NCI-H524 treated with DMSO at 0.1 percent for 48 hours (cell line): ENCODE measurements at regions not wholly inside any gene's neighbourhood (a gene's known extent, or its start where the extent isn't known, plus 50 kb on each side); places are given as distances from the start of the nearest gene placed in this dataset.

Experiments
- DNase-seq: peaks from one replicate; lab custom pipeline; 2025; lab: John Stamatoyannopoulos, UW

GRCh38 chr2:118665784-118666529, 181.5 kb downstream of the EN1 start:
- DNase-seq, result no peak

DNA sequence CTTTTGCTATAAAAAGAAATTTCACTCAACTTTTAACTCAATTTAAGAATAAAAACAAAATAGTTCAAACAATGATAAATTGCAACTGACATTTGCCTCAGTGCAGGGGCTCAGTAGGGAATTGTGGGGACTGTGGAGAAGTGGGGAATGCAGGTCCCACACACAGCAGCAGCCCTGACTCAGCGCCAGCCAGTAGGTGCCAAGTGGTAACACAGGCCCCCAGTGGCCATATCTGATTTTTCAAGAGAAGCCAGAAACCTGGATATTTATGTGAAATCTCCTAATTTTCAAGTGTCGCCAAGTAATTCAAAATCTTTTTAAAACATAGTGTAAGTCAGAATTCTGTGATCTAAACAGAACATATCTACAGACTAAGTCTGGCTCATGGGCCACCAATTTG, 186.3 kb downstream of the EN1 start:
- DNase-seq, result no peak

DNA sequence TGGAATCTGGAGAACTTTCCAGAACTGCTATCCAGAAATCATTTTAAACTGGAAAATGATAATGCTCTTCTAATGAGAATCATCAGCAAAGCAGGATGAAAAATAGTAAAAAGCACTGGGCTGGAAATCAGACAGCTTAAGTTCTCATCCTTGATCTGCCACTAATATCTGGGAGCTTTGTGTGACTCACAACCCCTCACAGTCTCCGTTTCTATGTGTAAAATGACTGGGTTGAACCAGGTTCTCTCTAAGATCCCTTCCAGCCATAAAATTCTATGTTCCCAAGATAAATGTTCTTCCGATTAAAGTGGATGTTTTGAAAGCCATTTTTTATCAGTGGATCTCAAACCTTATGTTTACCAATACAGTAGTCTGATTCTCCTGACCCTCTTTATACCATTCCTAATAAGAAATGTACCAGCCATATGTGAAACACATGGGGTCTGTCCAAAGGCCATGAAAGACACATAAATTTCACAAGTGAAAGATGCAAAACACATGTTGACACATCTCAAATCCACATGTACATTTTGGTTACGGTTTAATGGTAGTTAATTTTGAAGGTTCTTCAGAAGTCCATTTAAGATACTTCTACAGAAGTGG, 188.8 kb downstream of the EN1 start:
- DNase-seq, result no peak

DNA sequence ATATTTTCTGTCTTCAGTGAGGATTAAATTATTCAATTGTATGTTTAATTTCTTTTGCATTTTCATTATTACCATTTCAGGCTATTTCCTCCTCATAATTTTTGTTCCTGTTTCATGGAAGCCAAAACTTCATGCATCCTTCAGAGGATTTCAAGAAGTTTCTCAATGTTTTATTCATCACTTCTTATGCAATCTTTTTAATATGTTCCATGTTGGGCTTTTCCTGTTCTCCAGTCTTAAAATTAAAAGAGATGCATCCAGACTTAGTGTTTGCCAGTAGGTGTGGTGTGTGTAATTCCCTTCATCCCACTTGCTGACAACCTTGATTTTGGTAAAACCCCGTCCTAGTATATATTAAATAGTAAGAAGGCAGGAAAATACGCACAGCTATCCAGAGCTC, 190.0 kb downstream of the EN1 start:
- DNase-seq, result no peak

- no peak for DNase-seq
Observed at GRCh38 chr2:118654945-118655344, 192.5 kb downstream of the EN1 start.

- no peak for DNase-seq
Observed at GRCh38 chr2:118650327-118650726, 197.1 kb downstream of the EN1 start.

DNA sequence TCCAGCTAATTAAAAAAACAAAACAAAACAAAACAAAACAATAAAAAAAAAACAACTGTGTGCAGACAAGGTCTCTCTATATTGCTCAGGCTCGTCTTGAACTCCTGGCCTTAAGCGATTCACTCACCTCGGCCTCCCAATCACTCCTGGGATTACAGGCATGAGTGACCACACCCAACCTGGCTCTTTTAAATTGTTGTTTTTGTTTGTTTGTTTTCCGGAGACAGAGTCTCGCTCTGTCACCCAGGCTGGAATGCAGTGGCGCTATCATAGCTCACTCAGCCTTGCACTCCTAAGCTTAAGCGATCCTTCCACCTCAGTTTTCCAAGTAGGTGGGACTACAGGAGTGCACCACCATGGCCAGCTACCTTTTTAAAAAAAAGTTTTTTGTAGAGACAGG, 201.6 kb downstream of the EN1 start:
- no peak for DNase-seq

GRCh38 chr2:118644190-118644589, 203.3 kb downstream of the EN1 start:
- DNase-seq, result no peak

GRCh38 chr2:118643294-118643693, 204.2 kb downstream of the EN1 start:
- no peak for DNase-seq

DNA sequence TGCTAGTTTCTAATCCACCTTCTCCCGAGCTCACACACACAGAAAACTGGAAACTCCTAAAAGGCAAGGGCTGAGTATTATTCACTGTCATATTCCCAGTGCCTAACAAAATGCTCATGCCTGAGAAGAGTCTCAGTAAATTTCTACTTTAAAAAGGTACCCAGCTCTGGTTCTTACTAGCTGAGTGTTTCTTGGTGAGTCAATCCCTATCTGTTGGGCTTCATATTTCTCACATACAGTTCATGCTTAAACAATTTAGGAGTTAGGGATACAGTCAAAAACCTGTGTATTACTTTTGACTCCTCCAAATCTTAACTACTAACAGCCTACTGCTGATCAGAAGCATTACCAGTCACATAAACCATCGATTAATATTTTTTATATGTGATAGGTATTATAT, 204.9 kb downstream of the EN1 start:
- no peak for DNase-seq

DNA sequence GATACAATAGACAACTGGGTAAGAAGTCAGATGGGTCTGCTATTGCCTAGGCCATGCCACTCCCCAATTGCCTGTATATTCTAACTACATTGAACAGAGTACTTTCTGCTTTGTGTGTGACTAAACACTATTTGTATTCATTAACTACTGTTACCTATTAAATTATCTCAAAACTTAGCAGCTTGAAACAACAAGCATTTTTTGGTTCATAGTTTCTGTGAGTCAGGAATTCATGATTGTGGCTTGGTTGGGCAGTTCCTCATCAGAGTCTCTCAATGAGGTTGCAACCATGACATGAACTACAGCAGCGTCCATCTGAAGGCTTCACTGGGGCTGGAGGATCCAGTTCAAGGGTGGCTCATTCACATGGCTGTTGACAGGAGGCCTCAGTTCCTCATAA, 205.7 kb downstream of the EN1 start:
- no peak for DNase-seq

DNA sequence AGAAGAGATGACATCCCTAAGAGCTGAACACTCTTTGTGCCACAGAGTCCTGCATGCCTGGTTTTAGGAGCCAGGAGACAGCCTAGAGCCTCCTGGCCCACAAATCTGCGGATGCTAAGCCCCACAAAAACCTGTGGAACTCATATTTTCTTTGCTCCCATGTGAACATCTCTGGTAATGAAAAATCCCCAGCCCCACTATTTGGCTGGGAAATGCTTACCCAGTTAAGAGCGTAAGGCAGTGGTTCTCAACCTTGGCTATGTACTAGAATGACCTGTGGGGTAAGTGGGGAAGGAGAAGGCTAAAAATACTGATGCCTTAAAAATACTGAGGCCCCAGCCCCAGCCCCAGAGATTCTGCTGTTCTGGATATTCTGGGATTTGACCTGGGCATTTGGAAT, 208.1 kb downstream of the EN1 start:
- no peak for DNase-seq

GRCh38 chr2:118638453-118638852, 209.0 kb downstream of the EN1 start:
- DNase-seq, result no peak

- DNase-seq, result no peak
Observed at GRCh38 chr2:118635891-118636290, 211.6 kb downstream of the EN1 start.

- DNase-seq, result peak; percentile 69
Observed at GRCh38 chr2:118634876-118635275, 212.6 kb downstream of the EN1 start.

- DNase-seq, result no peak
Observed at GRCh38 chr2:118633371-118634018, 214.0 kb downstream of the EN1 start.

DNA sequence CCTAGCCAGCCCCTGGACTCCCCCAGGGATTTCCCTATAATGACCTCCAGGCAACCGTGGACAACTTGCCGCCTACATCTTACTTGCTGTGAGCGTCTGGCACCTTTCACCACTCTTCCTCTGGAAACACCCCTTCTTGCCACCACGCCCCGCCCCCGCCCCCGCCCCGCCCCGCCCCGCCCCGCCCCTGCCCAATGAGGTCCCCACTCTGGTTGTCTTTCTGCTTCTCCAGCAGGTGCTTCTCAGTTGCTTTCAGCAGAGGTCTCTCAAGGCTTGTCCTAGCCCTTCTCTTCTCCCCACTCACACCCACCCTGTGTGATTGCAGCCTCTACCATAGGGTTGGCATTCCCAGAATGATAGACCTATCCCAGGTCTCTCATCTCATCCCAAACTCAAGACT, 214.5 kb downstream of the EN1 start:
- no peak for DNase-seq

DNA sequence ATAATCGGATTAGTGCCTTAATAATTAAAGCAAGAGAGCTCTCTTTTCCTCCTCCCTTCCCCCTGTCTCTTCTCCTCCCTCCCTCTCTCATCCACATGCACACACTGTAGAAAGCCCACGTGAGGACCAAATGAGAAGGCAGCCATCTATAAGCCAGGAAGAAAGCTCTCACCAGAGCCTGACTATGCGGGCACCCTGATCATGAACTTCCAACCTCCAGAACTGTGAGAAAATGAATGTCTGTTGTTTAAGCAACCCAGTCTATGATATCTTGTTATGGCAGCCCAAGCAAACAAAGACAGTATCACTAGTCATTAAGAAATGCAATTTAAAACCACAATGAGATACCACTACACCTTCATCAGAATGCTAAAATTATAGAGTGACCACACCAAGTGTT, 220.3 kb downstream of the EN1 start:
- DNase-seq, result peak; percentile 79

GRCh38 chr2:118622913-118623312, 224.5 kb downstream of the EN1 start:
- DNase-seq, result no peak

- DNase-seq, result no peak
Observed at GRCh38 chr2:118622108-118622507, 225.3 kb downstream of the EN1 start.

DNA sequence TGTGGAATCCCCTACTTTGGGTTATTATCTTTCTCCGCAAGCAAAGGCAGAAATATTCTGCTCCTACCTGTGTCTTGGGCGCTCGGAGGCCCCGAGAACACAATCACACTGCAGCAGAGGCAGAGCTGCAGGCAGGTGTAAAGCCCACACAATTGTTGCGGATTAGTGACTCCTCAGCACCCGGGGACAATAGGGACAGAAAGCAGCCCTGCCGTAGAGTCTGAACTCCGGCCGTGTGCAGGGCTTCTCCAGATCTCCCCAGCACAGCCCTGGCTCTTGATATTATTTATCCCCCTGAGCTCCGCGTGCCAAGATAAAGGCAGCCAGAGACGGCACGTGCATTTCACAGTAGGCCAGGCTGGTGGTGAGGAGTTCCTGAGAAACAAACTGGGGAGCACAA, 229.2 kb downstream of the EN1 start:
- no peak for DNase-seq

GRCh38 chr2:118616432-118616831, 231.0 kb downstream of the EN1 start:
- no peak for DNase-seq

GRCh38 chr2:118614841-118615271, 232.6 kb downstream of the EN1 start:
- no peak for DNase-seq
